ENCODE measurements at regions not wholly inside any gene's neighbourhood (a gene's known extent, or its start where the extent isn't known, plus 50 kb on each side); places are given as distances from the start of the nearest gene placed in this dataset.

DNA sequence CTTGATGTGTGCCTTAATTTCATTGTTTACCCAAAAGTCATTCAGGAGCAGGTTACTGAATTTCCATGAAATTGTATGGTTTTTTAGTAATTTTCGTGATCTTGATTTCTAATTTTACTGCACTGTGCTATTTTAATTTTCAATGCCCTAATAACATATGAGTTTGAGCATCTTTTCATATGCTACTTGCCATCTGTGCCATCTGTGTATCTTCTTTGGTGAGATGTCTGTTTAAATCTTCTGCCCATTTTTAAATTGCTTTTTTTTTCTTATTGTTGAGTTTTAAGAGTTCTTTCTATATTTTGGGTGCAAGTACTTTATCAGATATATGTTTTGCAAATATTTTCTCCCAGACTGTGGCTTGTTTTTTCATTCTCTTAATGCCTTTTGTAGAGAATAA lies 165.9 kb downstream of the ST6GAL2 start:
- 57 to 66% (median 64%) methylated on average over 1 of the region's 1 CpG for WGBS, 3 donors
- Histone ChIP-seq H3K4me3 (no peak overlapping the region), H3K27ac (no peak overlapping the region), H3K9me3 (peaks cover 15% of the 10 kb centered on the region), H3K4me1 (no peaks in the 10 kb centered on the region), H3K27me3 (ENCODE audit: insufficient read depth in 3 of 3, low read length in 2 of 3) (no peaks in the 10 kb centered on the region), H3K36me3 (ENCODE audit: insufficient read depth in 1 of 2, low read depth in 1 of 2) (no peaks in the 10 kb centered on the region)
- ATAC-seq (no peak), DNase-seq (no peak)
- TF ChIP-seq, protein P1, sequence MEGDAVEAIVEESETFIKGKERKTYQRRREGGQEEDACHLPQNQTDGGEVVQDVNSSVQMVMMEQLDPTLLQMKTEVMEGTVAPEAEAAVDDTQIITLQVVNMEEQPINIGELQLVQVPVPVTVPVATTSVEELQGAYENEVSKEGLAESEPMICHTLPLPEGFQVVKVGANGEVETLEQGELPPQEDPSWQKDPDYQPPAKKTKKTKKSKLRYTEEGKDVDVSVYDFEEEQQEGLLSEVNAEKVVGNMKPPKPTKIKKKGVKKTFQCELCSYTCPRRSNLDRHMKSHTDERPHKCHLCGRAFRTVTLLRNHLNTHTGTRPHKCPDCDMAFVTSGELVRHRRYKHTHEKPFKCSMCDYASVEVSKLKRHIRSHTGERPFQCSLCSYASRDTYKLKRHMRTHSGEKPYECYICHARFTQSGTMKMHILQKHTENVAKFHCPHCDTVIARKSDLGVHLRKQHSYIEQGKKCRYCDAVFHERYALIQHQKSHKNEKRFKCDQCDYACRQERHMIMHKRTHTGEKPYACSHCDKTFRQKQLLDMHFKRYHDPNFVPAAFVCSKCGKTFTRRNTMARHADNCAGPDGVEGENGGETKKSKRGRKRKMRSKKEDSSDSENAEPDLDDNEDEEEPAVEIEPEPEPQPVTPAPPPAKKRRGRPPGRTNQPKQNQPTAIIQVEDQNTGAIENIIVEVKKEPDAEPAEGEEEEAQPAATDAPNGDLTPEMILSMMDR (IDR thresholded peaks at IDR 0.05): no peak
- intact Hi-C loops (cut with DNase I): no loop called here

DNA sequence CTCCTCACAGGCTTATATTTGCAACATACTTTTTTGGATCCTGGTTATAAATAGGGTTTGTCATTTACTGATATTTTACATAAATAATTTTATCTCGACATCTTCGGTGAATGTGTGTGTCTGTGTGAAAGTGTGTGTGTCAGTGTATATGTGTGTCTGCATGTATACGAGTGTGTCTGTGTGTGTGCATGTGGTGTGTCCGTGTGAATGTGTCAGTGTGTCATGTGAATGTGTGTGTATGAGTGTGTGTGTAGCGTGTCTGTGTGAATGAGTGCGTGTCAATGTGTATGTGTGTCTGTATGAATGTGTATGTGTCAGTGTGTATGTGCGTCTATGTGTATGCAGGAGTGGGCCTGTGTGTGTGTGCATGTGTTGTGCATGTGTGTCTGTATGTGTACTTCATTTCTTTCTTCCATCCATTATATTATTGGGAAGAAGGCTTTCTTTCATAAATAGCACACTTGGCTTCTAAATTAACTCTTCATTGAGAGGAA lies 161.6 kb downstream of the ST6GAL2 start:
- ATAC-seq (no peak), DNase-seq (no peak)
- no peaks in the 10 kb centered on the region for H3K27me3 ChIP-seq (ENCODE audit: insufficient read depth in 3 of 3, low read length in 2 of 3)
- H3K9me3 ChIP-seq: no peaks in the 10 kb centered on the region
- H3K4me3 ChIP-seq: no peak overlapping the region
- H3K36me3 ChIP-seq (ENCODE audit: insufficient read depth in 1 of 2, low read depth in 1 of 2): no peaks in the 10 kb centered on the region
- no peak overlapping the region for H3K27ac ChIP-seq
- 87 to 94% (median 93%) methylated on average over 7 of the region's 7 CpGs for WGBS, 3 donors
- H3K4me1 ChIP-seq: no peaks in the 10 kb centered on the region
- intact Hi-C loops (cut with DNase I): no loop called here
- TF ChIP-seq, protein P1 (IDR thresholded peaks at IDR 0.05): no peak

- WGBS, 3 donors: 80 to 82% (median 81%) methylated on average over 4 of the region's 4 CpGs
- intact Hi-C loops (cut with DNase I): no loop called here
- ATAC-seq: no peak
Measured at GRCh38 chr2:106734165-106734564, 151.8 kb downstream of the ST6GAL2 start.

GRCh38 chr2:106735807-106736206 lies 150.2 kb downstream of the ST6GAL2 start:
- ATAC-seq: no peak
- Histone ChIP-seq H3K4me3 (no peak overlapping the region), H3K36me3 (ENCODE audit: insufficient read depth in 1 of 2, low read depth in 1 of 2) (no peaks in the 10 kb centered on the region), H3K4me1 (no peaks in the 10 kb centered on the region), H3K27ac (no peak overlapping the region), H3K27me3 (ENCODE audit: insufficient read depth in 3 of 3, low read length in 2 of 3) (no peaks in the 10 kb centered on the region), H3K9me3 (no peaks in the 10 kb centered on the region)
- DNase-seq: no peak
- intact Hi-C loops (cut with DNase I): no loop called here
- TF ChIP-seq, protein P1 (IDR thresholded peaks at IDR 0.05): no peak
- WGBS, 3 donors: 68 to 76% (median 75%) methylated on average over 5 of the region's 5 CpGs

More at GRCh38 chr2:106734165-106734564, 151.8 kb downstream of the ST6GAL2 start:
- H3K4me1 ChIP-seq: no peaks in the 10 kb centered on the region
- H3K36me3 ChIP-seq (ENCODE audit: insufficient read depth in 1 of 2, low read depth in 1 of 2): no peaks in the 10 kb centered on the region
- TF ChIP-seq, protein P1 (IDR thresholded peaks at IDR 0.05): no peak
- DNase-seq: no peak
- H3K9me3 ChIP-seq: no peaks in the 10 kb centered on the region
- H3K4me3 ChIP-seq: no peak overlapping the region
- H3K27me3 ChIP-seq (ENCODE audit: insufficient read depth in 3 of 3, low read length in 2 of 3): no peaks in the 10 kb centered on the region
- H3K27ac ChIP-seq: no peak overlapping the region

DNA sequence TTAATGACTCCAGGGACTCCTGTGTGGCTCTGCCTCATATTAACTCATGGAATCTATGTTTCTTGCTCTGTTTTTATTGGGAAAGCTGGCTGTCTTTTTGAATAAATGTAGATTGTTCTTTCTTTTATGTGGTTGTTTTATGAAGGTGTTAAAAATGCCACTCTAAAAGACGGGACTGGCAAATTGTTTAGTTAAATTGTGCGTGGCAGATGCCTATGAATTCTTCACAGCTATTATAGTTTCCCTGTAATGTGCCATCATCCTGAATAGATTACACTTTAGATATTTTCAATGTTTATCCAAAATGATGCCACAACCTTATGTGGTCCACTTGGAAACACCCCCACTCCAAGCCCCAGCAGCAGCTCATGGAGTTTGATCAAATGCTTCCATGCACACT lies 149.7 kb downstream of the ST6GAL2 start:
- Histone ChIP-seq H3K4me3 (no peak overlapping the region), H3K9me3 (no peaks in the 10 kb centered on the region), H3K27me3 (ENCODE audit: insufficient read depth in 3 of 3, low read length in 2 of 3) (no peaks in the 10 kb centered on the region), H3K4me1 (no peaks in the 10 kb centered on the region), H3K36me3 (ENCODE audit: insufficient read depth in 1 of 2, low read depth in 1 of 2) (no peaks in the 10 kb centered on the region), H3K27ac (no peak overlapping the region)
- intact Hi-C loops (cut with DNase I): no loop called here
- WGBS, 3 donors: 34 to 59% (median 45%) methylated on average over 2 of the region's 2 CpGs
- TF ChIP-seq, protein P1 (IDR thresholded peaks at IDR 0.05): no peak
- no peak for DNase-seq
- ATAC-seq: no peak

Data from psoas muscle (tissue), 7 donors.